ENCODE measurements at regions not wholly inside any gene's neighbourhood (a gene's known extent, or its start where the extent isn't known, plus 50 kb on each side); places are given as distances from the start of the nearest gene placed in this dataset.

DNA sequence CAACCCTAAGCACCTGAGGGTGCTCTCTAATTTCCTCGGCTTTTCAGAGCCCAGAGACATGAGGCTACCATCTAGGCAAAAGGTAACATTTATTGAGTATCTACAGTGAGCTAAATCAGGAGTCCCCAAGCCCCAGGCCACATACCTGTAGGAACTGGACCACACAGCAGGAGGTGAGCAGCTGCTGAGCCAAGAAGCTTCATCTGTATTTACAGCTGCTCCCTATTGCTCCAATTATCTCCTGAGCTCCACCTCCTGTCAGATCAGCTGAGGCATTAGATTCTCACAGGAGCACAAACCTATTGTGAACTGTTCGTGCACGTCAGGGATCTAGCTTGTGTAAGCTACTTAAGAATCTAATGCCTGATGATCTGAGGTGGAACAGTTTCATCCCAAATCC lies 70.2 kb downstream of the RND3 start:
- Histone ChIP-seq H3K9me3 (no peaks in the 10 kb centered on the region), H3K27me3 (no peaks in the 10 kb centered on the region), H3K36me3 (no peaks in the 10 kb centered on the region), H3K4me3 (no peak overlapping the region), H3K4me1 (no peaks in the 10 kb centered on the region), H3K27ac (no peak overlapping the region)
- DNase-seq (ENCODE audit: low spot score in 2 of 2) = no peak
- TF ChIP-seq CTCF (IDR thresholded peaks at IDR 0.05) (no peak), EP300 (IDR thresholded peaks at IDR 0.05) (no peak), POLR2A (IDR thresholded peaks at IDR 0.05) (no peak), POLR2AphosphoS5 (IDR thresholded peaks at IDR 0.05) (no peak)
- WGBS = 83% methylated on average over 3 of the region's 3 CpGs

- H3K9me3 ChIP-seq = no peaks in the 10 kb centered on the region
- no peak overlapping the region for H3K4me3 ChIP-seq
Measured at GRCh38 chr2:150415022-150415421, 72.4 kb downstream of the RND3 start.

DNA sequence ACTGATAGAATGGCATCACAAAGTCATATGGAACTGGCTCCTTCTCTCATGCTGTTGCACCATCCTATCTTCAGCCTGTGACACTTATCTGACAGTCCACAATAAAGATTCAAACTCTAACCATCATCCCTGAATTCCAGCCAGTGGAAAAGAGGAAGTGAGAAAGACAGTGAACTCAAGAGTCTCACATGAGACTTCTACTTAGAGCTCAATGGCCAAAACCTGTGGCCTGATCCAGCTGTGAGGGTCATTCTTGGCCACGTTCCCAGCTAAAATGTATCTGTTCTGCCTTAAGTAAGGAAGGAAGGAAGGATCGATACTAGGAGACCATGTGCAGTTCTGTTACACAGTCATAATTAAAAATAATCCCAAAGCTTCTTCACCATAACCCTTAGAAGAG lies 73.6 kb downstream of the RND3 start:
- Histone ChIP-seq H3K9me3 (no peaks in the 10 kb centered on the region), H3K36me3 (no peaks in the 10 kb centered on the region), H3K27ac (no peak overlapping the region), H3K27me3 (no peaks in the 10 kb centered on the region), H3K4me3 (no peak overlapping the region), H3K4me1 (no peaks in the 10 kb centered on the region)
- 80% methylated on average over 2 of the region's 2 CpGs for WGBS
- DNase-seq (ENCODE audit: low spot score in 2 of 2) = no peak
- TF ChIP-seq EP300 (IDR thresholded peaks at IDR 0.05) = no peak
- TF ChIP-seq POLR2A (IDR thresholded peaks at IDR 0.05) = no peak
- no peak for TF ChIP-seq POLR2AphosphoS5 (IDR thresholded peaks at IDR 0.05)
- TF ChIP-seq CTCF (IDR thresholded peaks at IDR 0.05) = no peak

More at GRCh38 chr2:150415022-150415421, 72.4 kb downstream of the RND3 start:
- Histone ChIP-seq H3K4me1 (no peaks in the 10 kb centered on the region), H3K36me3 (no peaks in the 10 kb centered on the region), H3K27ac (no peak overlapping the region), H3K27me3 (no peaks in the 10 kb centered on the region)
- DNase-seq (ENCODE audit: low spot score in 2 of 2) = no peak
- TF ChIP-seq EP300 (IDR thresholded peaks at IDR 0.05) (no peak), CTCF (IDR thresholded peaks at IDR 0.05) (no peak), POLR2AphosphoS5 (IDR thresholded peaks at IDR 0.05) (no peak), POLR2A (IDR thresholded peaks at IDR 0.05) (no peak)

GRCh38 chr2:150413366-150413765 lies 74.1 kb downstream of the RND3 start:
- no peak overlapping the region for H3K27ac ChIP-seq
- DNase-seq (ENCODE audit: low spot score in 2 of 2) = no peak
- H3K4me1 ChIP-seq = no peaks in the 10 kb centered on the region
- 96% methylated on average over 7 of the region's 7 CpGs for WGBS
- H3K9me3 ChIP-seq = no peaks in the 10 kb centered on the region
- no peaks in the 10 kb centered on the region for H3K36me3 ChIP-seq
- H3K4me3 ChIP-seq = no peak overlapping the region
- no peaks in the 10 kb centered on the region for H3K27me3 ChIP-seq
- TF ChIP-seq POLR2AphosphoS5 (IDR thresholded peaks at IDR 0.05) = no peak
- TF ChIP-seq EP300 (IDR thresholded peaks at IDR 0.05) = no peak
- no peak for TF ChIP-seq CTCF (IDR thresholded peaks at IDR 0.05)
- TF ChIP-seq POLR2A (IDR thresholded peaks at IDR 0.05) = no peak

GRCh38 chr2:150410809-150411208 lies 76.7 kb downstream of the RND3 start:
- H3K27ac ChIP-seq = no peak overlapping the region
- no peak for DNase-seq (ENCODE audit: low spot score in 2 of 2)
- TF ChIP-seq CTCF (IDR thresholded peaks at IDR 0.05) (no peak), EP300 (IDR thresholded peaks at IDR 0.05) (no peak), POLR2A (IDR thresholded peaks at IDR 0.05) (no peak), POLR2AphosphoS5 (IDR thresholded peaks at IDR 0.05) (no peak)
- H3K4me3 ChIP-seq = no peak overlapping the region
- no peaks in the 10 kb centered on the region for H3K27me3 ChIP-seq
- 92% methylated on average over 3 of the region's 3 CpGs for WGBS
- H3K4me1 ChIP-seq = no peaks in the 10 kb centered on the region
- H3K36me3 ChIP-seq = no peaks in the 10 kb centered on the region
- no peaks in the 10 kb centered on the region for H3K9me3 ChIP-seq

All from suprapubic skin (tissue), 4 donors.